EH (cell line): ENCODE measurements at regions not wholly inside any gene's neighbourhood (a gene's known extent, or its start where the extent isn't known, plus 50 kb on each side); places are given as distances from the start of the nearest gene placed in this dataset.

Experiments used
- DNase-seq: peaks from one replicate; pipeline ENCODE4 v3.0.0-alpha.2; 2015; ENCODE audit warnings: low read depth

GRCh38 chr18:34075963-34076860, 148.5 kb downstream of the NOL4 start:
- no peak for DNase-seq

GRCh38 chr18:34061226-34061625, 163.5 kb downstream of the NOL4 start:
- no peak for DNase-seq

GRCh38 chr18:34055227-34055626, 169.5 kb downstream of the NOL4 start:
- DNase-seq = no peak

GRCh38 chr18:34050661-34051060, 174.1 kb downstream of the NOL4 start:
- no peak for DNase-seq

- no peak for DNase-seq
Observed at GRCh38 chr18:34049511-34049910, 175.2 kb downstream of the NOL4 start.

GRCh38 chr18:34048423-34048822, 176.3 kb downstream of the NOL4 start:
- DNase-seq = no peak

- no peak for DNase-seq
Observed at GRCh38 chr18:34042423-34043146, 182.1 kb downstream of the NOL4 start.

GRCh38 chr18:34039611-34040010, 185.1 kb downstream of the NOL4 start:
- DNase-seq = no peak

GRCh38 chr18:34039201-34039600, 185.5 kb downstream of the NOL4 start:
- no peak for DNase-seq

GRCh38 chr18:34038086-34038485, 186.6 kb downstream of the NOL4 start:
- DNase-seq = no peak

GRCh38 chr18:34033968-34034367, 190.7 kb downstream of the NOL4 start:
- DNase-seq = no peak

- no peak for DNase-seq
Observed at GRCh38 chr18:34031810-34032209, 192.9 kb downstream of the NOL4 start.

GRCh38 chr18:34028324-34028723, 196.4 kb downstream of the NOL4 start:
- DNase-seq = no peak

- no peak for DNase-seq
Observed at GRCh38 chr18:34025191-34025801, 199.4 kb downstream of the NOL4 start.

- no peak for DNase-seq
Observed at GRCh38 chr18:34023471-34023870, 201.2 kb downstream of the NOL4 start.

GRCh38 chr18:34018336-34018735, 206.4 kb downstream of the NOL4 start:
- DNase-seq = no peak

- DNase-seq = no peak
Observed at GRCh38 chr18:34003687-34004086, 221.0 kb downstream of the NOL4 start.

GRCh38 chr18:34002130-34002529, 222.6 kb downstream of the NOL4 start:
- DNase-seq = no peak

- no peak for DNase-seq
Observed at GRCh38 chr18:34001376-34001775, 223.3 kb downstream of the NOL4 start.

GRCh38 chr18:33987206-33987605, 237.5 kb downstream of the NOL4 start:
- DNase-seq = no peak

GRCh38 chr18:33983126-33983525, 241.6 kb downstream of the NOL4 start:
- no peak for DNase-seq

- no peak for DNase-seq
Observed at GRCh38 chr18:33960417-33960816, 264.3 kb downstream of the NOL4 start.

- DNase-seq = no peak
Observed at GRCh38 chr18:33959609-33960008, 265.1 kb downstream of the NOL4 start.
